GM13976 (cell line): ENCODE measurements at regions not wholly inside any gene's neighbourhood (a gene's known extent, or its start where the extent isn't known, plus 50 kb on each side); places are given as distances from the start of the nearest gene placed in this dataset.
"Not testable (repeated sequence)": the region's sequence is repeated elsewhere in the genome, so short reads cannot be mapped to it uniquely, and the experiment has no call there.

ENCODE experiments used
- DNase-seq: peaks from one replicate; pipeline ENCODE4 v3.0.0; 2012; ENCODE audit warnings: low spot score
- CTCF ChIP-seq: IDR thresholded peaks from 2 replicates; pipeline ENCODE4 v1.5.1; 2012; ENCODE audit warnings: borderline replicate concordance, mild to moderate bottlenecking; ENCODE audit not compliant: insufficient read depth; ENCODE audit errors: extremely low read depth, missing control alignments, control extremely low read depth
- in situ Hi-C: fragments of 300-500 bp; cut with MboI; formaldehyde crosslinking; loops from one replicate; pipeline ENCODE4 v1.12.0; 2022; ENCODE audit warnings: low sequenced_read_pairs, mixed read lengths, inconsistent platforms; ENCODE audit not compliant: unreplicated experiment

- TF ChIP-seq CTCF: no peak
- in situ Hi-C loops: no loop called here
- DNase-seq: no peak
Observed at GRCh38 chr6:168934660-168935627, 318.7 kb downstream of the THBS2 start.

GRCh38 chr6:168932171-168932570 is 321.5 kb downstream of the THBS2 start:
- in situ Hi-C loops, DNase-seq: not testable (repeated sequence)

DNA sequence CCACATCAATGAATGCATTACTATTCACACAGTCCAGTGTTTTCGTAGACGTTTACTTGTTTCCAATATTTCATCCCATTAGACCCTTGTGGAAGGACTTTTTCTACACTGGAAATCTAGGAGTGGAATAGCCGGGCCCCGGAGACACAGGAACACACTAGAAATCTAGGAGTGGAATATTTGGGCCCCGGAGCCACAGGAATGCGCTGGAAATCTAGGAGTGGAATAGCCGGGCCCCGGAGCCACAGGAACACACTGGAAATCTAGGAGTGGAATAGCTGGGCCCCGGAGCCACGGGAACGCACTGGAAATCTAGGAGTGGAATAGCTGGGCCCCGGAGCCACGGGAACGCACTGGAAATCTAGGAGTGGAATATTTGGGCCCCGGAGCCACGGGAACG is 322.6 kb downstream of the THBS2 start:
- DNase-seq, in situ Hi-C loops: not testable (repeated sequence)

- in situ Hi-C loops: no loop called here
- TF ChIP-seq CTCF: no peak
- DNase-seq: no peak
Observed at GRCh38 chr6:168929871-168930450, 323.7 kb downstream of the THBS2 start.

GRCh38 chr6:168928012-168928411 is 325.6 kb downstream of the THBS2 start:
- in situ Hi-C loops: no loop called here
- TF ChIP-seq CTCF: no peak
- no peak for DNase-seq

- DNase-seq: no peak
- in situ Hi-C loops: no loop called here
- TF ChIP-seq CTCF: no peak
Observed at GRCh38 chr6:168927026-168927425, 326.6 kb downstream of the THBS2 start.

DNA sequence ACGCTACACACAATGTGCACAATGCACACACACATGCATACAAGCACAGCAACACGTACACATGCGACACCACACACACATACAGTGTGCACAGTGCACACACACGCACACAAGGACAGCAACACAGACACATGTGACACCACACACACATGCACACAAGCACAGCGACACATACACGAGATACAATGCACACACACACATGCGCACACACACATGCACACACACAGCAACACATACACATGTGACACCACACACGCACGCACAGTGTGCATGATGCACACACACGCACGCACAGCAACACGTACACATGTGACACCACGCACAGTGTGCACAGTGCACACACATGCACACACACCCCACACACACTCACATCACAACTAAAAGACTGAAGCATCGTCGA is 327.3 kb downstream of the THBS2 start:
- no peak for TF ChIP-seq CTCF

More for the DNA sequence above, 327.3 kb downstream of the THBS2 start:
- DNase-seq: no peak
- in situ Hi-C loops: no loop called here
